ENCODE measurements at regions not wholly inside any gene's neighbourhood (a gene's known extent, or its start where the extent isn't known, plus 50 kb on each side); places are given as distances from the start of the nearest gene placed in this dataset.
"Not testable (repeated sequence)": the region's sequence is repeated elsewhere in the genome, so short reads cannot be mapped to it uniquely, and the experiment has no call there.

GRCh38 chr18:47701134-47701533, 229.3 kb downstream of the SMAD2 start:
- TF ChIP-seq, protein P1, sequence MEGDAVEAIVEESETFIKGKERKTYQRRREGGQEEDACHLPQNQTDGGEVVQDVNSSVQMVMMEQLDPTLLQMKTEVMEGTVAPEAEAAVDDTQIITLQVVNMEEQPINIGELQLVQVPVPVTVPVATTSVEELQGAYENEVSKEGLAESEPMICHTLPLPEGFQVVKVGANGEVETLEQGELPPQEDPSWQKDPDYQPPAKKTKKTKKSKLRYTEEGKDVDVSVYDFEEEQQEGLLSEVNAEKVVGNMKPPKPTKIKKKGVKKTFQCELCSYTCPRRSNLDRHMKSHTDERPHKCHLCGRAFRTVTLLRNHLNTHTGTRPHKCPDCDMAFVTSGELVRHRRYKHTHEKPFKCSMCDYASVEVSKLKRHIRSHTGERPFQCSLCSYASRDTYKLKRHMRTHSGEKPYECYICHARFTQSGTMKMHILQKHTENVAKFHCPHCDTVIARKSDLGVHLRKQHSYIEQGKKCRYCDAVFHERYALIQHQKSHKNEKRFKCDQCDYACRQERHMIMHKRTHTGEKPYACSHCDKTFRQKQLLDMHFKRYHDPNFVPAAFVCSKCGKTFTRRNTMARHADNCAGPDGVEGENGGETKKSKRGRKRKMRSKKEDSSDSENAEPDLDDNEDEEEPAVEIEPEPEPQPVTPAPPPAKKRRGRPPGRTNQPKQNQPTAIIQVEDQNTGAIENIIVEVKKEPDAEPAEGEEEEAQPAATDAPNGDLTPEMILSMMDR (IDR thresholded peaks at IDR 0.05; ENCODE audit: insufficient read depth in 1 of 2, low read depth in 1 of 2, low read length in 1 of 2, severe bottlenecking in 1 of 2, unreplicated experiment in 1 of 2): no peak
- no peak for DNase-seq
- no peaks in the 10 kb centered on the region for H3K4me1 Mint-ChIP-seq (ENCODE audit: low read depth, unreplicated experiment)
- H3K27me3 Mint-ChIP-seq (ENCODE audit: insufficient read depth, unreplicated experiment): peaks cover 20% of the 10 kb centered on the region
- ChIA-PET POLR2A (no interaction called here), CTCF (no interaction called here)
- Histone ChIP-seq H3K9me3 (no peaks in the 10 kb centered on the region), H3K4me1 (no peaks in the 10 kb centered on the region), H3K36me3 (ENCODE audit: control insufficient read depth, insufficient read depth, low read length) (no peaks in the 10 kb centered on the region), H3K27me3 (replicated peaks; ENCODE audit: control insufficient read depth, insufficient read depth, low read length) (no peaks in the 10 kb centered on the region), H3K4me3 (ENCODE audit: low read depth, low read length) (no peak overlapping the region)
- H3K36me3 Mint-ChIP-seq (ENCODE audit: insufficient read depth, unreplicated experiment): peaks cover 5% of the 10 kb centered on the region
- intact Hi-C loops (cut with micrococcal nuclease; ENCODE audit: unreplicated experiment): no loop called here
- BruUV-seq (replicated peaks): no TSS peak
- H3K27ac Mint-ChIP-seq (ENCODE audit: unreplicated experiment): no peak overlapping the region
- no peaks in the 10 kb centered on the region for H3K9me3 Mint-ChIP-seq (ENCODE audit: unreplicated experiment)
- H3K4me3 Mint-ChIP-seq (ENCODE audit: unreplicated experiment): no peak overlapping the region

- intact Hi-C loops (cut with micrococcal nuclease; ENCODE audit: unreplicated experiment): no loop called here
- Mint-ChIP-seq H3K9me3 (ENCODE audit: unreplicated experiment) (no peaks in the 10 kb centered on the region), H3K4me3 (ENCODE audit: unreplicated experiment) (no peak overlapping the region), H3K27ac (ENCODE audit: unreplicated experiment) (no peak overlapping the region), H3K4me1 (ENCODE audit: low read depth, unreplicated experiment) (no peaks in the 10 kb centered on the region), H3K36me3 (ENCODE audit: insufficient read depth, unreplicated experiment) (peaks cover 5% of the 10 kb centered on the region), H3K27me3 (ENCODE audit: insufficient read depth, unreplicated experiment) (peaks cover 25% of the 10 kb centered on the region)
- DNase-seq: no peak
- Histone ChIP-seq H3K9me3 (no peaks in the 10 kb centered on the region), H3K4me1 (no peaks in the 10 kb centered on the region), H3K4me3 (ENCODE audit: low read depth, low read length) (no peak overlapping the region), H3K27me3 (replicated peaks; ENCODE audit: control insufficient read depth, insufficient read depth, low read length) (no peaks in the 10 kb centered on the region), H3K36me3 (ENCODE audit: control insufficient read depth, insufficient read depth, low read length) (no peaks in the 10 kb centered on the region)
- BruUV-seq (replicated peaks): no TSS peak
- ChIA-PET CTCF (no interaction called here), POLR2A (no interaction called here)
- TF ChIP-seq, protein P1 (IDR thresholded peaks at IDR 0.05; ENCODE audit: insufficient read depth in 1 of 2, low read depth in 1 of 2, low read length in 1 of 2, severe bottlenecking in 1 of 2, unreplicated experiment in 1 of 2): no peak
Measured at GRCh38 chr18:47696870-47697269, 233.6 kb downstream of the SMAD2 start.

DNA sequence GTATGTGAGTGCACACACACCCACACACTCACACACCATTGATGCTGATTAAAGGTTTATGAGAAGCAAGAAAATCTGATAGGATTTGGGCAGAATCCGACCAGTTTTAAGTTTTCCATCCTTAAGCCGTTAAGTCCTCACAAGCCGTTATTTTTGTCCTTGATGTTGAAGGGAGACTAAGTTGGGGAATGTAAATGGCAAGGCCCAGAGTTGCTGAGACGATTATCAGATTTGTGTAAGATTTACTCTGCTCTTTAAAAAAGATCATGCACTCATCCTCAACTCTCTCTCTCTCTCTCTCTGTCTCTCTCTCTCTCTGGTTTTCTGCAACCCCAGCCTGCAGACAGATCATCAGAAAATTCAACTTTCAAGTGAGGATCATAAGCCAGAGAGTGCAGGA, 238.8 kb downstream of the SMAD2 start:
- peaks cover 5% of the 10 kb centered on the region for H3K36me3 Mint-ChIP-seq (ENCODE audit: insufficient read depth, unreplicated experiment)
- Histone ChIP-seq H3K9me3 (no peaks in the 10 kb centered on the region), H3K27me3 (replicated peaks; ENCODE audit: control insufficient read depth, insufficient read depth, low read length) (no peaks in the 10 kb centered on the region), H3K4me3 (ENCODE audit: low read depth, low read length) (no peak overlapping the region), H3K36me3 (ENCODE audit: control insufficient read depth, insufficient read depth, low read length) (no peaks in the 10 kb centered on the region), H3K4me1 (no peaks in the 10 kb centered on the region)
- no TSS peak for BruUV-seq (replicated peaks)
- TF ChIP-seq, protein P1 (IDR thresholded peaks at IDR 0.05; ENCODE audit: insufficient read depth in 1 of 2, low read depth in 1 of 2, low read length in 1 of 2, severe bottlenecking in 1 of 2, unreplicated experiment in 1 of 2): no peak
- no peaks in the 10 kb centered on the region for H3K9me3 Mint-ChIP-seq (ENCODE audit: unreplicated experiment)
- ChIA-PET POLR2A (no interaction called here), CTCF (no interaction called here)
- DNase-seq: no peak
- no peak overlapping the region for H3K27ac Mint-ChIP-seq (ENCODE audit: unreplicated experiment)
- intact Hi-C loops (cut with micrococcal nuclease; ENCODE audit: unreplicated experiment): no loop called here
- peaks cover 17% of the 10 kb centered on the region for H3K27me3 Mint-ChIP-seq (ENCODE audit: insufficient read depth, unreplicated experiment)
- H3K4me1 Mint-ChIP-seq (ENCODE audit: low read depth, unreplicated experiment): no peaks in the 10 kb centered on the region
- no peak overlapping the region for H3K4me3 Mint-ChIP-seq (ENCODE audit: unreplicated experiment)

DNA sequence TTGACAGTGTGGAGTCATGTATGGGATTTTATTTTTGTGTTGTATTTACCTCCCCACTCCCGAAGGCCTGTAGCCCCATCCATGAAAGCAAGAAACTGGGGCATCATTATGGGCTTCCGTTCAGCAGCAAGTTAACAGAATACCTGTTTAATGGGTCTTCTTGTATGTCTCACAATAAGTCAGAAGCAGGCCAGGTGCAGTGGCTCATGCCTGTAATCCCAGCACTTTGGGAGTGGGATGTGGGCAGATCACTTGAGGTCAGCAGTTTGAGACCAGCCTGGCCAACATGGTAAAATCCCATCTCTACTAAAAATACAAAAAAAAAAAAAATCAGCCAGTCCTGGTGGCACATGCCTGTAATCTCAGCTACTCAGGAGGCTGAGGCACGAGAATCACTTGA, 239.7 kb downstream of the SMAD2 start:
- H3K36me3 Mint-ChIP-seq (ENCODE audit: insufficient read depth, unreplicated experiment); H3K27me3 ChIP-seq (replicated peaks; ENCODE audit: control insufficient read depth, insufficient read depth, low read length); CTCF ChIA-PET; DNase-seq; H3K4me3 Mint-ChIP-seq (ENCODE audit: unreplicated experiment); H3K36me3 ChIP-seq (ENCODE audit: control insufficient read depth, insufficient read depth, low read length); H3K4me1 Mint-ChIP-seq (ENCODE audit: low read depth, unreplicated experiment); intact Hi-C loops (cut with micrococcal nuclease; ENCODE audit: unreplicated experiment); BruUV-seq (replicated peaks); H3K27ac Mint-ChIP-seq (ENCODE audit: unreplicated experiment); H3K4me3 ChIP-seq (ENCODE audit: low read depth, low read length); H3K9me3 Mint-ChIP-seq (ENCODE audit: unreplicated experiment); H3K4me1 ChIP-seq; H3K9me3 ChIP-seq; POLR2A ChIA-PET: not testable (repeated sequence)
- H3K27me3 Mint-ChIP-seq (ENCODE audit: insufficient read depth, unreplicated experiment): peaks cover 11% of the 10 kb centered on the region

All from Caco-2 (cell line).